HUES64 (cell line): ENCODE measurements at regions not wholly inside any gene's neighbourhood (a gene's known extent, or its start where the extent isn't known, plus 50 kb on each side); places are given as distances from the start of the nearest gene placed in this dataset.

Experiments
- H3K27ac ChIP-seq: 2 replicates; pipeline ENCODE4 v1.7.0; 2013; ENCODE audit warnings: low read depth, low read length, inconsistent platforms
- H3K27me3 ChIP-seq: 2 replicates; pipeline ENCODE4 v1.6.1; 2013; ENCODE audit warnings: mild to moderate bottlenecking, low read length; ENCODE audit not compliant: insufficient read depth
- H3K36me3 ChIP-seq: 2 replicates; pipeline ENCODE4 v1.6.1; 2013; ENCODE audit warnings: mild to moderate bottlenecking, low read length; ENCODE audit not compliant: insufficient read depth
- H3K4me1 ChIP-seq: 2 replicates; pipeline ENCODE4 v1.6.1; 2013; ENCODE audit warnings: mild to moderate bottlenecking, low read length, moderate library complexity; ENCODE audit not compliant: insufficient read depth
- H3K4me3 ChIP-seq: 2 replicates; pipeline ENCODE4 v1.5.1; 2013; ENCODE audit warnings: mild to moderate bottlenecking, low read length, moderate library complexity
- H3K9ac ChIP-seq: 2 replicates; pipeline ENCODE4 v1.6.1; 2013; ENCODE audit warnings: mild to moderate bottlenecking, low read depth, low read length
- H3K9me3 ChIP-seq: 2 replicates; pipeline ENCODE4 v1.6.1; 2013; ENCODE audit warnings: low read depth, low read length; ENCODE audit not compliant: insufficient read depth
- WGBS: fragments of 150-250, 120-280 bp; methylation state at CpG from one replicate; pipeline ENCODE4 v1.1.7; 2013; ENCODE audit warnings: missing lambda C conversion rate; 5-methylcytosine and 5-hydroxymethylcytosine counted together

- WGBS, result 97% methylated on average over 4 of the region's 4 CpGs
These were observed 224.3 kb downstream of the JRKL start for GRCh38 chr11:96614101-96614500.

GRCh38 chr11:96614846-96615245 is 225.0 kb downstream of the JRKL start:
- peaks cover 10% of the 10 kb centered on the region; the same call in 1 of the 2 replicates for H3K4me1 ChIP-seq
- H3K27ac ChIP-seq, result no peak overlapping the region
- H3K9ac ChIP-seq, result no peak overlapping the region
- no peaks in the 10 kb centered on the region for H3K36me3 ChIP-seq
- H3K9me3 ChIP-seq, result no peaks in the 10 kb centered on the region; the same call in 1 of the 2 replicates
- 85% methylated on average over 4 of the region's 4 CpGs for WGBS
- H3K4me3 ChIP-seq, result no peak overlapping the region
- no peaks in the 10 kb centered on the region for H3K27me3 ChIP-seq

More at GRCh38 chr11:96614101-96614500, 224.3 kb downstream of the JRKL start:
- Histone ChIP-seq H3K9ac (no peak overlapping the region), H3K36me3 (no peaks in the 10 kb centered on the region), H3K4me3 (no peak overlapping the region), H3K4me1 (peaks cover 10% of the 10 kb centered on the region; the same call in 1 of the 2 replicates), H3K9me3 (no peaks in the 10 kb centered on the region; the same call in 1 of the 2 replicates), H3K27ac (no peak overlapping the region), H3K27me3 (peaks cover 5% of the 10 kb centered on the region)

- Histone ChIP-seq H3K36me3 (no peaks in the 10 kb centered on the region), H3K4me3 (no peak overlapping the region), H3K27ac (no peak overlapping the region), H3K9me3 (peaks cover 5% of the 10 kb centered on the region), H3K4me1 (peaks cover 10% of the 10 kb centered on the region; the same call in 1 of the 2 replicates), H3K9ac (no peak overlapping the region), H3K27me3 (no peaks in the 10 kb centered on the region)
- 96% methylated on average over 1 of the region's 1 CpG for WGBS
These were observed 230.7 kb downstream of the JRKL start for GRCh38 chr11:96620464-96621044.

GRCh38 chr11:96621161-96621560 is 231.3 kb downstream of the JRKL start:
- WGBS, result no CpG with 5 or more reads among the region's 1 CpG
- H3K9me3 ChIP-seq, result peaks cover 11% of the 10 kb centered on the region
- no peak overlapping the region for H3K4me3 ChIP-seq
- no peaks in the 10 kb centered on the region for H3K27me3 ChIP-seq
- H3K27ac ChIP-seq, result no peak overlapping the region
- no peaks in the 10 kb centered on the region for H3K36me3 ChIP-seq
- peaks cover 9% of the 10 kb centered on the region; the same call in 1 of the 2 replicates for H3K4me1 ChIP-seq
- H3K9ac ChIP-seq, result no peak overlapping the region

- Histone ChIP-seq H3K4me1 (no peaks in the 10 kb centered on the region), H3K4me3 (no peak overlapping the region)
These were observed 232.3 kb downstream of the JRKL start for GRCh38 chr11:96622026-96622634.

GRCh38 chr11:96624126-96624525 is 234.3 kb downstream of the JRKL start:
- Histone ChIP-seq H3K9ac (no peak overlapping the region), H3K4me1 (no peaks in the 10 kb centered on the region), H3K36me3 (no peaks in the 10 kb centered on the region), H3K9me3 (peaks cover 24% of the 10 kb centered on the region), H3K4me3 (no peak overlapping the region), H3K27ac (no peak overlapping the region), H3K27me3 (no peaks in the 10 kb centered on the region)
- 94% methylated on average over 2 of the region's 2 CpGs for WGBS

More at GRCh38 chr11:96622026-96622634, 232.3 kb downstream of the JRKL start:
- Histone ChIP-seq H3K9ac (no peak overlapping the region), H3K9me3 (peaks cover 21% of the 10 kb centered on the region), H3K36me3 (no peaks in the 10 kb centered on the region), H3K27me3 (no peaks in the 10 kb centered on the region), H3K27ac (no peak overlapping the region)
- 97% methylated on average over 6 of the region's 6 CpGs for WGBS

GRCh38 chr11:96627376-96627775 is 237.6 kb downstream of the JRKL start:
- no peaks in the 10 kb centered on the region for H3K27me3 ChIP-seq
- no peak overlapping the region for H3K9ac ChIP-seq
- no peaks in the 10 kb centered on the region for H3K36me3 ChIP-seq
- H3K4me1 ChIP-seq, result no peaks in the 10 kb centered on the region
- no peak overlapping the region for H3K4me3 ChIP-seq
- no peak overlapping the region for H3K27ac ChIP-seq
- peaks cover 24% of the 10 kb centered on the region for H3K9me3 ChIP-seq
- 100% methylated on average over 1 of the region's 2 CpGs for WGBS

GRCh38 chr11:96635655-96636054 is 245.8 kb downstream of the JRKL start:
- 94% methylated on average over 15 of the region's 15 CpGs for WGBS
- H3K9ac ChIP-seq, result no peak overlapping the region
- no peak overlapping the region for H3K4me3 ChIP-seq
- H3K36me3 ChIP-seq, result no peaks in the 10 kb centered on the region
- no peaks in the 10 kb centered on the region for H3K4me1 ChIP-seq
- H3K9me3 ChIP-seq, result 0 out of 2 replicates have a peak, but pooled peaks cover 5% of the 10 kb centered on the region
- H3K27ac ChIP-seq, result no peak overlapping the region
- H3K27me3 ChIP-seq, result no peaks in the 10 kb centered on the region

- Histone ChIP-seq H3K9ac (no peak overlapping the region), H3K36me3 (no peaks in the 10 kb centered on the region), H3K27me3 (no peaks in the 10 kb centered on the region), H3K4me1 (peaks cover 7% of the 10 kb centered on the region; the same call in 1 of the 2 replicates), H3K9me3 (peaks cover 10% of the 10 kb centered on the region), H3K27ac (no peak overlapping the region), H3K4me3 (no peak overlapping the region)
- 86% methylated on average over 2 of the region's 2 CpGs for WGBS
These were observed 251.4 kb downstream of the JRKL start for GRCh38 chr11:96641261-96641660.

- WGBS, result 92% methylated on average over 1 of the region's 1 CpG
- Histone ChIP-seq H3K4me1 (peaks cover 13% of the 10 kb centered on the region; the same call in 1 of the 2 replicates), H3K27ac (no peak overlapping the region), H3K36me3 (no peaks in the 10 kb centered on the region), H3K9ac (no peak overlapping the region), H3K4me3 (no peak overlapping the region), H3K9me3 (peaks cover 10% of the 10 kb centered on the region), H3K27me3 (no peaks in the 10 kb centered on the region)
These were observed 252.8 kb downstream of the JRKL start for GRCh38 chr11:96642583-96642982.

- 96% methylated on average over 5 of the region's 5 CpGs for WGBS
- H3K9me3 ChIP-seq, result peaks cover 10% of the 10 kb centered on the region
- H3K4me1 ChIP-seq, result peaks cover 19% of the 10 kb centered on the region; the same call in 1 of the 2 replicates
- H3K27me3 ChIP-seq, result no peaks in the 10 kb centered on the region
- H3K36me3 ChIP-seq, result no peaks in the 10 kb centered on the region
- H3K4me3 ChIP-seq, result no peak overlapping the region
- H3K9ac ChIP-seq, result no peak overlapping the region
- H3K27ac ChIP-seq, result no peak overlapping the region
These were observed 253.4 kb downstream of the JRKL start for GRCh38 chr11:96643173-96643572.
